ENCODE measurements at regions not wholly inside any gene's neighbourhood (a gene's known extent, or its start where the extent isn't known, plus 50 kb on each side); places are given as distances from the start of the nearest gene placed in this dataset.

GRCh38 chr7:155178096-155178495 is 108.0 kb downstream of the HTR5A start:
- TF ChIP-seq, protein P1, sequence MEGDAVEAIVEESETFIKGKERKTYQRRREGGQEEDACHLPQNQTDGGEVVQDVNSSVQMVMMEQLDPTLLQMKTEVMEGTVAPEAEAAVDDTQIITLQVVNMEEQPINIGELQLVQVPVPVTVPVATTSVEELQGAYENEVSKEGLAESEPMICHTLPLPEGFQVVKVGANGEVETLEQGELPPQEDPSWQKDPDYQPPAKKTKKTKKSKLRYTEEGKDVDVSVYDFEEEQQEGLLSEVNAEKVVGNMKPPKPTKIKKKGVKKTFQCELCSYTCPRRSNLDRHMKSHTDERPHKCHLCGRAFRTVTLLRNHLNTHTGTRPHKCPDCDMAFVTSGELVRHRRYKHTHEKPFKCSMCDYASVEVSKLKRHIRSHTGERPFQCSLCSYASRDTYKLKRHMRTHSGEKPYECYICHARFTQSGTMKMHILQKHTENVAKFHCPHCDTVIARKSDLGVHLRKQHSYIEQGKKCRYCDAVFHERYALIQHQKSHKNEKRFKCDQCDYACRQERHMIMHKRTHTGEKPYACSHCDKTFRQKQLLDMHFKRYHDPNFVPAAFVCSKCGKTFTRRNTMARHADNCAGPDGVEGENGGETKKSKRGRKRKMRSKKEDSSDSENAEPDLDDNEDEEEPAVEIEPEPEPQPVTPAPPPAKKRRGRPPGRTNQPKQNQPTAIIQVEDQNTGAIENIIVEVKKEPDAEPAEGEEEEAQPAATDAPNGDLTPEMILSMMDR (IDR thresholded peaks at IDR 0.05): no peak
- TF ChIP-seq POLR2A (IDR thresholded peaks at IDR 0.05): no peak

Measured in body of pancreas (tissue), 4 donors.